Heart right ventricle (tissue), 16 donors: ENCODE measurements at regions not wholly inside any gene's neighbourhood (a gene's known extent, or its start where the extent isn't known, plus 50 kb on each side); places are given as distances from the start of the nearest gene placed in this dataset.

Source experiments
- ATAC-seq, 8 donors: fragments of 200-7000 bp; cut with Tn5 transposase; one replicate each; pipeline ENCODE4 v1.9.1; 2020; ENCODE audit warnings: mild to moderate bottlenecking in 8 of 8, moderate library complexity in 8 of 8, moderate number of reproducible peaks in 1 of 8
- DNase-seq, 2 donors: peaks; one replicate each; pipeline ENCODE4 v3.0.0-alpha.2; 2020
- H3K27ac ChIP-seq, 10 donors: fragments of 200-600 bp; sonication (generic) in 2 of 10; one replicate each; pipeline versions ENCODE4 v1.5.0 to v1.8.0; 2020 to 2022; ENCODE audit warnings: mild to moderate bottlenecking in 3 of 10
- H3K27me3 ChIP-seq, 7 donors: fragments of 200-600 bp; one replicate each; pipeline ENCODE4 v1.8.0; 2021 to 2022; ENCODE audit warnings: mild to moderate bottlenecking in 2 of 7
- H3K36me3 ChIP-seq, 9 donors: fragments of 200-600 bp; sonication (generic) in 1 of 9; one replicate each; pipeline versions ENCODE4 v1.5.0 to v1.8.0; 2020 to 2022; ENCODE audit warnings: mild to moderate bottlenecking in 2 of 9
- H3K4me1 ChIP-seq, 9 donors: fragments of 200-600 bp; sonication (generic) in 1 of 9; one replicate each; pipeline versions ENCODE4 v1.5.0 to v1.8.0; 2020 to 2022; ENCODE audit warnings: mild to moderate bottlenecking in 4 of 9
- H3K4me3 ChIP-seq, 10 donors: fragments of 200-600 bp; sonication (generic) in 2 of 10; one replicate each; pipeline versions ENCODE4 v1.5.0 to v1.8.0; 2020 to 2022; ENCODE audit warnings: mild to moderate bottlenecking in 7 of 10, moderate library complexity in 2 of 10
- H3K9me3 ChIP-seq, 11 donors: fragments of 200-600 bp in 10 of 11; sonication (generic) in 2 of 11; one replicate each; pipeline versions ENCODE4 v1.5.0 to v1.8.0; 2013 to 2022; ENCODE audit warnings: mild to moderate bottlenecking in 2 of 11, control low read depth in 1 of 11, moderate library complexity in 1 of 11
- WGBS, 2 donors: extraction: QIAGEN DNeasy Blood & Tissue Kit; methylation state at CpG; one replicate each; pipeline ENCODE4 v1.1.7; 2013; ENCODE audit warnings: inconsistent platforms in 1 of 2; 5-methylcytosine and 5-hydroxymethylcytosine counted together
- intact Hi-C, 10 donors: fragments of 100-400 bp; cut with DNase I; formaldehyde crosslinking; loops; one replicate each; pipeline versions ENCODE4 v1.11.1 to v1.14.2; 2022
- TF ChIP-seq, protein P1 (sequence below), 9 donors: fragments of 200-600 bp; sonication (generic) in 2 of 9; IDR thresholded peaks; one replicate each; pipeline versions ENCODE4 v1.5.0 to v1.8.0; 2021 to 2022; ENCODE audit warnings: antibody characterized with exemption in 9 of 9, mild to moderate bottlenecking in 5 of 9, moderate library complexity in 1 of 9
- donor health status: Arrhythmogenic right ventricular cardiomyopathy.
- donor health status: ischemic (EF 13 %, LVEDD 7.1; RV severe dilation, severe dysfunction).
- donor health status: healthy with polysubstance abuse.
- donor health status: DM: no; HTN: yes; CAD: no.
- donor health status: DM: no; HTN: no; CAD: no.
- donor health status: ischemic (EF 25% LVEDD 6.9; RV normal size, moderate dysfunction).
- donor health status: ischemic (EF 25% LVEDD 5.7; RV mildly dilated, moderate dysfunction).
- donor health status: healthy.
- donor health status: DM: yes; HTN: yes; CAD: no.
- donor health status: Ischemic cardiomyopathy.
- donor health status: ischemic (EF 35%, LVEDD 5.7; RV mildly dilated, moderate dysfunction).
- donor health status: nonischemic (EF 11% LVEDD 7.7; RV severe dilation, severe dysfunction).
- donor health status: DM: yes; HTN: yes; CAD: no.
- donor health status: PGD.
- donor health status: ischemic (EF 29% LVEDD 5.4; RV normal size, mild dysfunction).
- donor health status: nonischemic (EF 23%, LVEDD 6.1; RV moderate dilation, normal function).

- ATAC-seq (no peak), DNase-seq (no peak)
- H3K4me3 ChIP-seq = no peak overlapping the region
- no peak overlapping the region for H3K27ac ChIP-seq
- H3K27me3 ChIP-seq = no peaks in the 10 kb centered on the region
- intact Hi-C loops = no loop called here
- WGBS, 2 donors = 50 to 67% methylated on average over 1 of the region's 1 CpG
- peaks cover 0 to 1% (median 0%) of the 10 kb centered on the region in 11 donors for H3K9me3 ChIP-seq
- H3K36me3 ChIP-seq = no peaks in the 10 kb centered on the region
- TF ChIP-seq, protein P1, sequence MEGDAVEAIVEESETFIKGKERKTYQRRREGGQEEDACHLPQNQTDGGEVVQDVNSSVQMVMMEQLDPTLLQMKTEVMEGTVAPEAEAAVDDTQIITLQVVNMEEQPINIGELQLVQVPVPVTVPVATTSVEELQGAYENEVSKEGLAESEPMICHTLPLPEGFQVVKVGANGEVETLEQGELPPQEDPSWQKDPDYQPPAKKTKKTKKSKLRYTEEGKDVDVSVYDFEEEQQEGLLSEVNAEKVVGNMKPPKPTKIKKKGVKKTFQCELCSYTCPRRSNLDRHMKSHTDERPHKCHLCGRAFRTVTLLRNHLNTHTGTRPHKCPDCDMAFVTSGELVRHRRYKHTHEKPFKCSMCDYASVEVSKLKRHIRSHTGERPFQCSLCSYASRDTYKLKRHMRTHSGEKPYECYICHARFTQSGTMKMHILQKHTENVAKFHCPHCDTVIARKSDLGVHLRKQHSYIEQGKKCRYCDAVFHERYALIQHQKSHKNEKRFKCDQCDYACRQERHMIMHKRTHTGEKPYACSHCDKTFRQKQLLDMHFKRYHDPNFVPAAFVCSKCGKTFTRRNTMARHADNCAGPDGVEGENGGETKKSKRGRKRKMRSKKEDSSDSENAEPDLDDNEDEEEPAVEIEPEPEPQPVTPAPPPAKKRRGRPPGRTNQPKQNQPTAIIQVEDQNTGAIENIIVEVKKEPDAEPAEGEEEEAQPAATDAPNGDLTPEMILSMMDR (IDR thresholded peaks at IDR 0.05) = no peak
- no peaks in the 10 kb centered on the region for H3K4me1 ChIP-seq
Measured at GRCh38 chr3:109900783-109901182, 563.4 kb upstream of the DPPA4 start.

DNA sequence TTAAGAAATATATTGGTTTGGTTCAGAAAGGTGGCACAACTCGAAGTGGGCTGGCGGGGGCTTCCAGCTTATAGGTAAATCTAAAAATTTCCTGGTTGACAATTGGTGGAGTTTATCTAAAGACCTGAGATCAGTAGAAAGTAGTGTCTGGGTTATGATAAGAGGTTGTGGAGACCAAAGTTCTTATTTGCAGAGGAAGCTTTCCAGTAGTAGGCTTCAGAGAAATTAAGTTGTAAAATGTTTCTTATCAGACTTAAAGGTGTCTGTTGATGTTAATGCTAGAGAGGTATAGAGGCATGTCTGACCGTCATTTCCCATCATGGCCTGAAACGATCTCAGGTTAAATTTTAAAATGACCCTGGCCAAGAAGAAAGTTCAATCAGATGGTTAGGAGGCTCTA is 565.2 kb upstream of the DPPA4 start:
- Histone ChIP-seq H3K27me3 (no peaks in the 10 kb centered on the region), H3K27ac (no peak overlapping the region), H3K4me3 (no peak overlapping the region), H3K36me3 (no peaks in the 10 kb centered on the region), H3K4me1 (no peaks in the 10 kb centered on the region), H3K9me3 (peaks cover 0 to 11% (median 0%) of the 10 kb centered on the region in 11 donors)
- TF ChIP-seq, protein P1 (IDR thresholded peaks at IDR 0.05) = no peak
- ATAC-seq (no peak), DNase-seq (no peak)
- intact Hi-C loops = no loop called here
- 78 to 79% methylated on average over 4 of the region's 4 CpGs for WGBS, 2 donors

DNA sequence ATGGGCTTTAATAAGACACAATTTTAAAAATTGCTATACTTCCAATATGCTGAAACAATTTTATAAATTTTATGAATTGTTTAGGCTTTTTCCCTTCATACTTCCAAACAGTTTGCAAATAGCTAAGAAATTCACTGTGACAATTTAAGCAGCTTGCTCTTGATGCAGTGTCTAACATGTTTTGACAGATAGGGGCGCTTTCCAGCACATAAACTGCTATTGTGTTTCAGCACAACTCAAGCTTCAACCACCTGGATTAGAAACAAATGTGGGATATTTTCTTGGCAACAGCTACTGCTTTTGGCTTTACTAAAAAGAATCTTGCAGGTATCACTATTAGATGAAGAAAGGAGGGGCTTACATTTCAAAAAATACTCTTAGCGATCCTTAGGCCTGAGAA is 565.8 kb upstream of the DPPA4 start:
- peaks cover 0 to 12% (median 0%) of the 10 kb centered on the region in 11 donors for H3K9me3 ChIP-seq
- H3K27ac ChIP-seq = no peak overlapping the region
- H3K4me3 ChIP-seq = no peak overlapping the region
- H3K36me3 ChIP-seq = no peaks in the 10 kb centered on the region
- WGBS, 2 donors = 75 to 78% methylated on average over 2 of the region's 2 CpGs
- H3K4me1 ChIP-seq = no peaks in the 10 kb centered on the region
- no peaks in the 10 kb centered on the region for H3K27me3 ChIP-seq
- DNase-seq = no peak
- ATAC-seq = no peak
- intact Hi-C loops = no loop called here
- TF ChIP-seq, protein P1 (IDR thresholded peaks at IDR 0.05) = no peak

- 50 to 64% methylated on average over 5 to 6 of the region's 6 CpGs for WGBS, 2 donors
Measured at GRCh38 chr3:109910772-109911171, 573.4 kb upstream of the DPPA4 start.

More at GRCh38 chr3:109910772-109911171, 573.4 kb upstream of the DPPA4 start:
- no peaks in the 10 kb centered on the region for H3K27me3 ChIP-seq
- TF ChIP-seq, protein P1 (IDR thresholded peaks at IDR 0.05) = no peak
- no peaks in the 10 kb centered on the region for H3K4me1 ChIP-seq
- peaks cover 0 to 33% (median 2%) of the 10 kb centered on the region in 11 donors for H3K9me3 ChIP-seq
- ATAC-seq = no peak
- no peak for DNase-seq
- H3K4me3 ChIP-seq = no peak overlapping the region
- no peaks in the 10 kb centered on the region for H3K36me3 ChIP-seq
- H3K27ac ChIP-seq = no peak overlapping the region
- intact Hi-C loops = no loop called here
